Kidney glomerular epithelial cell (primary cell): ENCODE measurements at regions not wholly inside any gene's neighbourhood (a gene's known extent, or its start where the extent isn't known, plus 50 kb on each side); places are given as distances from the start of the nearest gene placed in this dataset.
A peak's percentile ranks its signal among the peaks of the same experiment; 100 is the strongest.

Source experiments
- DNase-seq: peaks from one replicate; lab custom pipeline; 2025; lab: John Stamatoyannopoulos, UW

DNA sequence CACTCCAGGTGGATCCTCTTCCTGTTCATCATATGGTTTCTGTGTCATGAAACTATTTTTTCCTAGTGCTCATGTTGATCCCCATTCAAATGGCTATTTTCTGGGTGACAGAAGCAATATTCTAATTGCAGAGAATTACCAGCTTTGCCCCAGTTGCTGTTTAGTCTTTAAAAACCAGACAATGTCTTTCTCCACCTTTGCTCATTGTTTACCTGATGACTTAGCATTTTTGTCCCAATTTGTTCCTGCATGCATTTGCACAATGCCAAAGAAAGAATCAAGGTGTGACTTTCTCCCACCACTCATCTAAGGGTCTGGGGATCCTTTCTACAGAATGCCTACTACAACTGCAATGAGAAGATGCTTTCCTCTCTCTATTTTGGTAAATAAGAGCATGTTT lies 439.9 kb upstream of the MAF start:
- DNase-seq = no peak

DNA sequence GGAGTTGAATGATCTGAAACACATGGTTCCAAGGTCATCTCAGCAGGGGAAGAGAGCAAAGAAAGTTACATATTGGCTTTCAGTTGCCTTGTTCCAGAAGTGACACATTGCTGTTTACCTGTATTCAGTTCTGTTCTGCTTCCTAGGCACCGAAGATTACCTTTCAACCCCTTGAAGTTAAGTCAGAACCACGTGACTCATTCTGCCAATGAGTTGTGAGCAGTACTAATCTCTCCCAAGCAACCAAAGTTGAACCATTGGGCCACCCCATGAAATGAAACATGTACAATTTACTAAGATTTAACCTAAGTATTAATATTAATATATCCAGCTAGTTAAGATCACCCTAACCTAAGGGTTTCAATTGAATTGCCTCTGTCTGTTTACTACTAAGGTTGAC lies 439.2 kb upstream of the MAF start:
- no peak for DNase-seq

DNA sequence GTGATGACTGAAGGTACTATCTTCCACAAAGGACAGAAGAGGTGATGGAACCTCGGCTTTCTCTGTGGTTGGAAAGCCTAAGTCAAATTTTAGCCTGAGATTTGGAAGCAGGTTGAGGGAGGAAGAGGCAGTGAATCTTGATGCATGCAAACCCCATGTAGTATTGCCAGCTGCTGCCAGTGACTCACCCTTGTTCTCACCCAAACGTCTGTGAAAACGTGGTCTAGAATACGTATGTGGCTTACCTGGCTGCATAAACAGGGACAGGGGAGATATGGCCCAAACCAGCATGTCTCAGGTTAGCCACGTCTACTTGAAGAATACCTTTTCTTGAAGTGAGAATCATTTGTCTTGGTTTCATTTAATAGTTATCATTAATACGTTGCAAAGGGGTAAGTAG lies 438.0 kb upstream of the MAF start:
- no peak for DNase-seq

DNA sequence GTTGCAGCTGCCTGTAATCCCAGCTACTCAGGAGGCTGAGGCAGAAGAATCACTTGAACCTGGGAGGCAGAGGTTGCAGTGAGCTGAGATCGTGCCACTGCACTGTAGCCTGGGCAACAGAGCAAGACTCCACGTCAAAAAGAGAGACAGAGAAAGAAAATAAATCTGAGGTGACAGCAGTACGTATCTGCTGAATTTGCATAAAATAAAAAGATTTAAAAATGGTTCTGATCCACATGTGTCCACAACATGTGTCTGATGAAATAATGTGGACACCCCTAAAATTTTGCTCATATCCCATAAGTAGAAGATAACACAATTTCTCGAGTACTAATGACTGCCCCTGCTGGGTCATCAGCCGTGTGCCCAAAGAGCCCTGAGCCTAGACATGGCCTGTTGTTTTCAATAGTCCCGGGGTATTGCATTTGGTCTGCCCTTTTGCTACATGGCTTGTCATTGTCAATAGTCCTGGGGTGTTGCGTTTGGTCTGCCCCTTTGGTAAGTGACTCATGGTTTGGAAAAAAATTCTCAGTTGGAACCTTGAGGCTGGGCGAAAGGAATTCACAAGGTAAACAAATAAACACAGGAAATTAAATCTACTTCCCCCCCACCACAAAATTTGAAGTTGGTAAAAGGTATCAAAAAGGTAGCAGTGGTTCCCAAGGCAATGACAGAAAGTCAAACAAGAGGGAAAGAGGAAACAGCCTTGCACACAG lies 434.6 kb upstream of the MAF start:
- peak; percentile 25 for DNase-seq

DNA sequence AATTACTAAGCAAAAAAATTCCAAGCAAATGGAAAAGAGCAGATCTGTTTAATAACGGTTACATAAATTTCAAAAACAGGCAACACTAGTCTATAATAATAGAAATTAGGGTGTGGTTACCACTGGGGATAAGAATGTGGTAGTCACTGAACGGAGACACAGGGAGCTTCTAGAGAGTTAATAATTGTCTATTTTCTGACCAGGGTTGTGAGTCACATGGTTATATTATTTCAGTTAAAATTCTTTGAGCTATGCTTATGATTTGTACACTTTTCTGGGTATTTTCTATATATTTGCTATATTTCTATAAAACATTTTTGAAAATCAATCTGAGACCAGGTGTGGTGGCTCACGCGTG lies 433.9 kb upstream of the MAF start:
- peak; percentile 65 for DNase-seq

DNA sequence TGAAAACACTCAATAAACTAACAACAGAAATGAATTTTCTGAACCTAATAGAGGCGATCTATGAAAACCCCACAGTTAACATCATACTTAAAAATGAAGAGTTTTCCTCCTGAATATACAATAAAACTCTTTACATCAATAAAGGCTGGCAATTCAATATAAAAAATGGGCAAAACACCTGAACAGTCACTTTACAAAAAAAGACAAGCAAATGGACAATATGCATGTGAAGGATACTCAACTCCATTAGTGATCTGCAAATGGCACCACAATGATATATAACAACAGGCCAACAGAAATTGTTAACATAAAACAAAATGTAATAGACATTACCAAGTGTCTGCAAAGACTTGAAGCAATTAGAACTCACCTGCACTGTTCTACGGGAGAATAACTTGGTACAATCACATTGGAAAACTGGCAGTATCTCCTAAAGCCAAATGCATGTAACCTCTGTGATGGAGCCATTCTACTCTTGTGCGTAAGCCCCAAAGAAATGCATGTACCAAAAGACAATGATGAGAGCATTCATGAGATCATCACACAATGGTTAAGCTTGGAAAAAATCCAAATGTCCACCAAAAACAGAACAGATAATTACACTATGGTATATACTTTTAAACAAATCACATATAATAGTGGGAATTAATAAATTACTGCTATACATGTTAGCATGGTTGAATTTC lies 433.4 kb upstream of the MAF start:
- DNase-seq = no peak

DNA sequence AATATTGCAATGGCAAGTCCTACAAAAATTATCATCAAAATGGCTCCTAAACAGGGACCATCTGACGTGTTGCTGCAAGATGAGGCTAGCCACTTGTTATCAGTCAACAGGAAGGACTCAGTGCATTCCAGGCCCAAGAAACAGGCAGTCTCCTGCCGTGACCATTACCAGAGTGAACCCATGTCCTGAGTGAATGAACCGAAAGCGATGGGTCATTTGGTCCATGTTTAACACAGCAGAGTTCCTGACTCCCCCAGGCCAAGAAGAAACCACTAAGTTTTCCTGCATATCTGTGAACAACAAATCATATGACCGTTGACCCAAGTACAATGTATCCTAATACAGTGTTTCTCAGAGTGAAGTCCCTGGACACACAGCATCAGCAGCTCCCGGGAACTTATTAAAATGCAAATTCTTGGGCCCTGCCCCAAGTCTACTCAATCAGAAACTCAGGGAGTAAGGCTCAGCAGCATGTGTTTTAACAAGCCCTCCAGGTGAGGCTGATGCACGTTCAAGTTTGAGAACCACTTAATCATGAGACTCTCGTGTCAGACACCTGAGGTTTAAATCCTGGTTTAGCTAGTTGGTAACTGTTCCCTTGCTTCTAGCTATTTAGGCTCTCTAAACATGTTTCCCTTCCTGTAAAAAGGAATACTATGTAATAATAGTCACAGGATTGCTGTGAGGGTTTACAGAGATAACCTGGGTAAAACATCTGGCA lies 429.4 kb upstream of the MAF start:
- no peak for DNase-seq

DNA sequence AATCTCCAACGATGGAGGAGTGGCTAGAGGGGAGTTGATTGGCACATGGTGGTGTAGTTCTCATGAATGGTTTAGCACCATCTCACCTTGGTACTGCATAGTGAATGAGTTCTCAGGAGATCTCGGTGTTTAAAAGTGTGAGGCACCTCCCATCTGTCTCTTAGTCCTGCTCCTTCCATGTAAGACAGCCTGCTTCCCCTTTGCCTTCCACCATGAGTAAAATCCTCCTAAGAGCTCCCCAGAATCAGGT lies 428.8 kb upstream of the MAF start:
- DNase-seq = no peak

DNA sequence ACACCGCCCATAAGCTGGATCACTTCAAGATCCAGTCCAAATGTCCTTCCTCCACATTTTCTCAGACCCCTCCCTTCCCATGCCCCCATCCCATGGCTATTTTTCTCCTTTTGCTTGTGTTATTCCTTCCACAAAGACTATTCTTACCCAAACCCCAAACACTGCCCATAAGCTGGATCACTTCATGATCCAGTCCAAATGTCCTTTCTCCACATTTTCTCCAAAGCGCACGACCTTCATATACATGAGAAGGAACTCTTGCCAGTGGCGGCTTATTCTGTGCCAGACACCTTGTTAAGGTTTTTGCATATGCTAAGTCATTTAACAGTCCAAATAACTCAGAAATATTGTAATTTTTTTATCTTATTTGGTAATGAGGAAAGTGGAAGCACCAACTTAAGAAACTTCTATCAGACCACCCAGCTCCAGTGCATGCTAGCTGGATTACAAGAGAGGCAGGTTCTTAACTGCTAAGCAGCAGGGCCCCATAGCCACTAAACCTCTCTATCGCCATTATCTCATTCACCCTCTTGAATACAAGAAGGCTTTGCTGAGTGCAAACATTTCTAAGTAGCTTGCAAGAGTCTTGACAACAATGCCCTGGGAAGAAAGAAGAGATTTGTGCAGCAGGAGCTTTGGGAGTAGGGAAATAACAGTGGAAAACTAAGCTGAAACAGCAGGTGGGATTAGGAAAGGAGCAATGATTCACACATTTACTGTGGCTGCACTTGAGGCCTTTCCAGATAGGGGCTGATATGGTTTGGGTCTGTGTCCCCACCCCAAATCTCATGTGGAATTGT lies 428.2 kb upstream of the MAF start:
- DNase-seq = no peak

DNA sequence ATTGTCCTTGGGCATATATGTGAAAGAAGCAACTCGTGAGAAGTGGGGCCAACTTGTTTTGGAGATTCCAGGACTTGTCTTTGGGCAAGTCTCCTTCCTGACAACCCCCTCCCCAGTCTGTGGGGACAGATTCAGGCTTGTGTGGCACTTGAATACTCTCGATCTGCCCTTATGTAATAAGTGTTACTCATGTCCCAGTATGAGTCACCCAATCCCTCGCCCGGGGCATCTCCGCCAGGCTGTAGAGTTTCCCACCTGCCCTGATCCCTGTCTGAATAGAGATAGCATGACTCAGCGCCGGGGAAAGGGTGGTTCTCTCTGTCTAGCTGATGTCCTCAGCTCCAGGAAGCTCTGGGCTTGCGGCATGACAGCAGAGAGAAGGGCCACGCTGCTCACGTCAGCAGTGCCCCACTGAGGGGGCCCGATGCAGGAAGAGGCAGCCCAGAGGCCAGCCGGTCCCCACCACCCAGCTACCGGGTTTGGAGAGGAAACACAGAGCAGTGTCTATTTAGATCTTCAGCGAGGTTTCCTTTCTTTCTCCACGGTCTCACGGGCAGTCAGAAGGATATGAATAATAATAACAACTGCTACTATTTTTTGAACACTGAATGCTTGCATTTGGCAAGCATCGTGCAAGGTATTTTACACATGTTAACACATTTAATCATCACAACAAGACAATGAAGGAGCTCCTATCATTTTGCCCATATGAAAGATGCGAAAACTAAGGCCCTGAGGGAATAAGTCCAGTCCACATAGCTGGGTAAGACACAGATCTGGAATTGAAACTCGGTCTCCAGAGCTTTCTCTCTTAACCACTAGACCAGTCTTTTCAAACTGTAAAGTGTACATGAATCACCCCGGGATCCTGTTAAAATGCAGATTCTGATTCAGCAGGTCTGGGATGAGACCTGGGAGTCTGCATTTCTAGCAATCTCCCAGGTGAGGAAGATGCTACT lies 426.7 kb upstream of the MAF start:
- DNase-seq = peak; percentile 95

DNA sequence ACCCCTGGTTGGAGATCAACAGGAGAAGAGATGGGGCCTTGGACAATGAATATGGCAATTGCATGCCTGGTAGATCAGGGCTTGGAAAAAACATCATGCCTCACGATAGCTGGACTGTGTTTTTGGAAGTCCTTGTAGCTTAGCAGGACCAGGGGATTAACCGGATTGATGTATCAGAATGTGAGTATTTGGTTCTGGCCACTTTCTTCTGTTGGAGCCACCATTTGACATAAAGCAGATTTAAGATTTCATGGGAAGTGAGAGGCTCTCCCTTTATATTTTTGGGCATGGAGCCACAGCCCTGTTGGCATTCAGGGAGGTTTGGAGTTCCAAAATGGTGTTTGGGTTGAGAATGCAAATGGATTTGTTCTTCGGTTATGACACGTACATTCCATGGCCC lies 424.7 kb upstream of the MAF start:
- no peak for DNase-seq

DNA sequence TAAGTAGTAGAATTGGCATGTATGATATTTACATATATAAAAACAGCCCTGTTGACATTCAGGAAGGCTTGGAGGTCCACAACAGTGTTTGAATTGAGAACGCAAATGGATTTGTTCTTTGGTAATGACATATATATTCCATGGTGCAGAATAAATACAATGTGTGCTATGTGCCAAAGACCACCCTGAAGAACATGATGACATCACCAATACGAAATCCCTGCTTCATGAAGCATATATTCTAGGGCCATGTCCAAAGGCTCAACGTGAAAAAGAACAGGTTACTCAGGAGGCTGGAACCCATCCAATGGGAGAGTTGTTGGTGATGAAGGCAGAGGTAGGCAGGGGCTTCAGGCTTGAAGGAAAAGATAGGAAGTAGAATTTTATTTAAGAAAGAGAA lies 423.9 kb upstream of the MAF start:
- DNase-seq = no peak

DNA sequence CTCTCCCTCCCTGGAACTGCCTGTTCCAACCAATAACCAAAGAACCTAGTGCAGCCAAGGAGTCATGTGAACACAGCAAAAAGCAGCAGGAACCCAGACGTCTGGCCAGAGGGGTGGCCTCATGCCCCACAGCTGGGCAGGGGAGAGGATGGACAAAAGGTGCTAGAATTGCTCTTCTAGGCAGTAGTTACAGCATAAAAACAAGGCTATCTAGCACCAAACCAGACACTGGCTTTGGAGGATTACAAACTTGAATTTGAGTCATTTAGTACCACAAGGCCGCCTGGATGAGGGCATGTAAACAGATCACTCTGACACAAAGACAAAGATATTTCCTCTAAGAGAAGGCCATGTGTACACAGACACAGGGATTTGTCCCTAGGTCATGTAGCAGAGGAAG lies 423.3 kb upstream of the MAF start:
- no peak for DNase-seq

DNA sequence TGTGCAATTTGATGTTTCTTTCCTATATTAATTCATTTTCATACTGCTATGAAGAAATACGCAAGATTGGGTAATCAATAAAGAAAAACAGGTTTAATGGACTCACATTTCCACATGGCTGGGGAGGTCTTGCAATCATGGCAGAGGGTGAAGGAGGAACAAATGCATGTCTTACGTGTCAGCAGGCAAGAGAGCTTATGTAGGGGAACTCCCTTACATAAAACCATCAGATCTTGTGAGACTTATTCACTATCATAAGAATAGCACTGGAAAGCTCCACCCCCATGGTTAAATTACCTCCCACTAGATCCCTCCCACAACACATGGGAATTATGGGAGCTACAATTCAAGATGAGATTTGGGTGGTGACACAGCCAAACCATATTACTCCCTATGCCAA lies 418.9 kb upstream of the MAF start:
- no peak for DNase-seq

DNA sequence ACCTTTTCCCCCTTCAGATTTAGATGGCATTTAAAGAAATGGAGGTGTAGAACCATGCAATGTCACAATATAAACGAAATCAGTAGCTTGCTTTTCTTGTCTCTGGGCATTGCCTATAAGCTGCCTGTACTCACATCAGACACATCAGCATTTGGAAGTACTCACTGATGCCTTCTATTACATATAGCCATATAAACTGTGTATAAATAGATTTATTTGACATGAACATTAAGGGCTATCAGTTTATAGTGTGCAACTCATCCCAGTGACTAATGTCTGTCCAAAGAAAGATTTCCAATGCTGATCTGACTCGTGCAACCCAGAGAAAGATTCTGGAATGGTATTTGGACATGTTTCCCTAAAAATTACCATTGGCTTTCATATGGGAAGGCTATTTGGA lies 417.9 kb upstream of the MAF start:
- DNase-seq = no peak

DNA sequence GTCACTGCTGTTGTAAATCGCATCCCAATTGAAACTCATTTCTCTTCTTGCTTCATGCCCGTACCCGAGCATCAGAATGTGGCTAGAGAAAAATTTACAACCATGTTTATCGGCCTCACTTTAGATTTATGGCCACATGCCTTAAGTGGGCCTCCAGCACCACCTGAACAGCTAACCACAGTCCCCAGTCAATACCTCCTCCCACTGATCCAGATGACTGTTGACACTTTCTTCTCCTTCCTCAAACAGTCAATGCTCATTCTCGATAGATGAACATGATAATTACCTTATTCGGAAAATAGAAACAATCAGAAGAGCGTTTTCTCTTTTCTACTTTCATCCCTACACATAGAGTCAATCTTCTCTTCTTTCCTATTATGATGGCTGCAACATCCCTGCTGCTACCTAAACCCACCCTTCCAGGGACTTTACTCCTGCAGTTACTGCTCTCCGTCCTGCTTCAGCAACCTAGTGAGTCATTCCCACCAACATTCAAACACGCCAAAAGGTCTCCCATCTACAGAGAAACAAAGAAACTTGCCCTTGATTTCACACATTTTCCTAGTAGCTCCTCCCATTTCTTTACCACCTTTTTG lies 416.3 kb upstream of the MAF start:
- no peak for DNase-seq

DNA sequence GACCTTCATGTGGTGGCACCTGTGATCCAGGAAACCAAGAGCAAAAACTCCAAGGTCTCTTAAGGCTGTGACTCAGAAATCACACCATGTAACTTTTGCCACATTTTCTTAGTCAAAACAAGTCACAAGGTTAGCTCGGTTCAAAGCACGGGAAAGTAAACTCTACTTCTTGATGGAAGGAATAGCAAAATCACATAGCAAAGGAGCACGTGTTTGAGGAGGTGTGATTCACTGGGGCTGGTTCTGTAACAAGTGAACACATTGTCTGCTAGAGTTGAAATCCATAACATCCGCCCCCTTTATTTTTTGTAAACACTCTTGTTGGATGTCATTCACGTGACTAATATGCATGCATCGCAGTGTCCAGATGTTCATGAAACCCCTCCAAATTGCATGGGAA lies 415.0 kb upstream of the MAF start:
- DNase-seq = no peak

DNA sequence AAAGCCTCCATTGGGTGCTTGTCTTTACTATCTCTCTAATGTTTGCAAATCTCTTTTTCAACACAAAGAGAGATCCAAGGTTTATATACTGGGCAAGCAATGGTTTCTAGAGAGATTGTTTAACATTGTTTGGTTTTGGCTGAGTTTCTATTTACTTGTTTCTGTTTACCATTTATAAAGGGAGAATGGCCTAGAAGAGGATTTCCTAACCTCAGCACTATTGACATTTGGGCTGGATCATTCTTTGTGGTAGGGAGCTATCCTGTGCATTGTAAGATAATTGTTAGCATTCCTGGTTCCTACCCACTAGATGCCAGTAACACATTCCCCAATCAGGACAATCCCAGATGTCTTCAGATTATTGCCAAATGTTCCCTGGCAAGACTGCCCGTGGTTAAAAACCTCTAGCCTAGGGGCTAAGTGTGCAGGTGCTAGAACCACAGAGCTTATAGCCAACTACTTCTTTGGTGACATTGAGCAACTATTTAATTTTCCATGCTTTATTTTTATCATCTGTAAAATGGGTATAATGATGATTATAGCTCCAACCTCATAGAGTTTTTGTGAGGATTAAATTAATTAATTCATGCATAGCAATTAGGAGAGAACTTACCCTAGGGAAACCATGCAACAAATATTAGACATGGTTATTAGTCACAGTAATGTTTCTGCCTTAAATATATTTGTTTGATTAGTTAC lies 413.9 kb upstream of the MAF start:
- no peak for DNase-seq

DNA sequence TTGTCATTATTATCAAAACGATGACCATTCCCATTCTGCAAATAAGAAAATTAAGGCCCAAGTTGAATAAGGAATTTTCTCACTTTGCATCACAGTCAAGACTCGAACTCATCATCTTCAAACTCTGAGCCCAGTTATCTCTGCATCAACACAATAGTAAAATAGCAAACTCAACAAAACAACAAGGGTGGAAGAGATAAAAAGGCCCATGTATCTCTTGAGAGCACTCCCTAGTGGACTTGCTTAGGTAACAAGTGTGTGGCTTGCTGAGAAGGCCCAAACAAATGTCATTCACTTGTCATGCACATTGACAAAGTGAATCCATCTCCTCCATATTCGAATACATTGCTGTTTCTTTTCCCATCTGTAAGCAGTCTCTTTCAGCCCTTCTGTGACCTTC lies 412.0 kb upstream of the MAF start:
- no peak for DNase-seq

DNA sequence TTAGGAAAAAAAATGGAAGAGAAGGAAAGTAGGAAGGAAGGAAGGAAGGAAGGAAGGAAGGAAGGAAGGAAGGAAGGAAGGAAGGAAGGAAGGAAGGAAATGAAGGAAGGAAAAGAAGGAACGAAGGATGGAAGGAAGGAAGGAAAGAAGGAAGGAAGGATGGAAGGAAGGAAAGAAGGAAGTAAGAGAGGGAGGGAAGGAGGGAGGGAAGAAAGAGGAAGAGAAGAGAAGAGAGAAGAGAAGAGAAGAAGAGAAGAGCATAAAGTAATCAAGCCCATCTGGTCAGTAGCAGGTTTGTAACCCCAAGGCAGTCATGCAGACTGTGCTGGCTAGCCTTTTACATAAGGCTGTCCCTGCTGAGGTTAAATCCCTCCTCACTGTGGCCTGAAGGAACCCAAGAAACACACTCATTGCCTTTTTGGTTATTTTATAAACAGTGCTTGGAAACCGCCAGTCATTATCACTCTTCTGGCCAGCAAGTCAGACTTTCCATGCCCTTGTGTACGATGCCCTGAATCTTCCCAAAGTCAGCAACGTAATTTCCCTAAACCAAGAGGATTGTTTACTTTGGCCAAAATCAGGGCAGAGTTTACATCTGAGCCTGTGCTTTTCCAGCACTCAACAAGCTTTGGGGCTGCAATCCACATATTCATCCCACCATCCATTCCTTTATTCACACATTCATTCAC lies 409.6 kb upstream of the MAF start:
- DNase-seq = no peak
